NCI-H2227 treated with DMSO at 0.1 percent for 48 hours (cell line): ENCODE measurements at regions not wholly inside any gene's neighbourhood (a gene's known extent, or its start where the extent isn't known, plus 50 kb on each side); places are given as distances from the start of the nearest gene placed in this dataset.

Experiments
- DNase-seq: peaks from one replicate; lab custom pipeline; 2025; lab: John Stamatoyannopoulos, UW

DNA sequence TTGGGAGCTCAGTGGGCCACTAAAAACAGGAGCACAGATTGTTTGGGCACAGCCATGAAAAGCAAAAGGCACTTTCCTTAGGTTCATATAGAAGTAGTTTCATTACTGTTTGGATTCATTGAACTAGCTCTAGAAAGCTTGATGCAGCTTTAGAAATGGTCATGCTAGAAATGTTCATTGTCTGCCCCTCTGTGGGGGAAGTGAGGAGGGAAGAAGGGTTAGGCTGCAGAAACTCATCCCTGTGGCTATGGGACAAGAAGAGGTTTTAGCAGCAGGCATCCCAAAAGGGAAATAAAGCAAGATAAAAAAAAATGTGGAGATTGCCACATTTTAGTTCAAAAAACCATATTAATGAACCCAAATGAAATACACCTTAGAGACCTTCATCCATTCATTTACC lies 359.6 kb upstream of the PTBP2 start:
- no peak for DNase-seq

DNA sequence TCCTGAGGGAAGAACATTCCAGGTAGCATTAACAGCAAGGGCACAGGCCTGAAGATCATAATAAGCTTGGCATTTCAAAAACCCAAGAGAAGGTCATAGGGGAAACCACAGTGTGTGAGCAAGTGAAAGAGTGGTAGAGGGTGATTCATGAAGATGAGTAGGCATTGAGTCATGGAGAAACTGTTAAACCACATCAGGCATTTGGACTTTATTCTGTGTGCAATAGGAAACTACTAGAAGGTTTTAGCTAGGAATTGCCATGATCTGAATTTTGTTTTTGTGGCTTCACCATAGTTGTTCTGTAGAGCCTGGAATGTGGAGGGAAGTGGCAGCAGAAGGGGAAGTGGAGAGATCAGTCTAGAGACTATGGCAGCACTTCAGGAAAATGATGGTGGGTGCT lies 359.0 kb upstream of the PTBP2 start:
- DNase-seq = no peak

- DNase-seq = no peak
Measured at GRCh38 chr1:96363826-96364225, 357.8 kb upstream of the PTBP2 start.

DNA sequence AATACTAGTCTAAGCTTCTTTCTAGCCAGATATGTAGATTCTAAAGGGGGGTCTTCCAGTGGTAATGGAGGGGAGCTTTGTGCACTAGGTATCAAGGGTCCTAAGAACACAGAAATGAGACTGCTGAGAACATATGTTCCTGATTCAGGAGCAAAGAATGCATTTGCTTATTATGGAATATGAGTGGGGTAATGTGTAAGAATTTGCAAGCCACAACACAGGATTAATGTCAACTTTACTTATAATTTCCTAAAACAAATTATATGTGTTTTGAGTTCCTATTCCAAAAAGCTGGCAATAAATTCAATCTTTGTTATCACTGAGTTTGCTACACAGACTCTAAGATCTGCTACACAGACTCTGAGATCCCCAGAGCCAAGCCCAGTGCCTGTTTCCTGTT lies 357.0 kb upstream of the PTBP2 start:
- no peak for DNase-seq

- no peak for DNase-seq
Measured at GRCh38 chr1:96365076-96365475, 356.5 kb upstream of the PTBP2 start.

GRCh38 chr1:96365596-96366390 lies 355.8 kb upstream of the PTBP2 start:
- no peak for DNase-seq

GRCh38 chr1:96366516-96366915 lies 355.1 kb upstream of the PTBP2 start:
- DNase-seq = no peak

DNA sequence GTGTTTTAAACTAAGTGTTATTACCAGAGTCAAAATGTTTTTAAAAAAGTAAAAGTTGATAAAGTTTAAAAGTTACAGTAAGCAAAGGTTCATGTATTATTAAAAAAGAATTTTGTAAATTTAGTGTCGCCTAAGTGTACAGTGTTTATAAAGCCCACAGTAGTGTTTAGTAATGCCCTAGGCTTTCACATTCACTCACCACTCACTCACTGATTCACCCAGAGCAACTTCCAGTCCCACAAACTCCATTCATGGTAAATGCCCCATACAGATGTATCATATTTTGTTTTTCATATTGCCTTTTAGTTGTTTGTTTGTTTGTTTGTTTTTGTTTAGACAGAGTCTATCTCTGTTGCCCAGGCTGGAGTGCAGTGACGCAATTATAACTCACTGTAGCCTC lies 353.8 kb upstream of the PTBP2 start:
- no peak for DNase-seq

GRCh38 chr1:96370757-96371156 lies 350.8 kb upstream of the PTBP2 start:
- DNase-seq = no peak

- no peak for DNase-seq
Measured at GRCh38 chr1:96372881-96373280, 348.7 kb upstream of the PTBP2 start.

GRCh38 chr1:96374076-96374762 lies 347.4 kb upstream of the PTBP2 start:
- no peak for DNase-seq

DNA sequence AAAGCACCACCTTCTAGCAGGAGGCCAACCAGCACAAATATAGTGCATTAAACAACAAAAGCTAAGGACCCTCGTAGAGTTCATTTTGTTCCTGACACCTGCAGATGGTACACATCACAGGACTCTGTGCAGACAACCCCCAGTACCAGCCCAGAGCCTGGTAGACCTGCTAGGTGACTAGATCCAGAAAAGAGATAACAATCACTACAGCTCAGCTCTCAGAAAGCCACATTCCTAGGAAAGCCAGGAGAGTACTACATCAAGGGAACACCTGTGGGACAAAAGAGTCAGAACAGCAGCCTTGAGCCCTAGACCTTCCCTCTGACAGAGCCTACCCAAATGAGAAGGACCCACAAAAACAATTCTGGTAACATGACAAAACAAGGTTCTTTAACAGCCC lies 344.7 kb upstream of the PTBP2 start:
- no peak for DNase-seq

DNA sequence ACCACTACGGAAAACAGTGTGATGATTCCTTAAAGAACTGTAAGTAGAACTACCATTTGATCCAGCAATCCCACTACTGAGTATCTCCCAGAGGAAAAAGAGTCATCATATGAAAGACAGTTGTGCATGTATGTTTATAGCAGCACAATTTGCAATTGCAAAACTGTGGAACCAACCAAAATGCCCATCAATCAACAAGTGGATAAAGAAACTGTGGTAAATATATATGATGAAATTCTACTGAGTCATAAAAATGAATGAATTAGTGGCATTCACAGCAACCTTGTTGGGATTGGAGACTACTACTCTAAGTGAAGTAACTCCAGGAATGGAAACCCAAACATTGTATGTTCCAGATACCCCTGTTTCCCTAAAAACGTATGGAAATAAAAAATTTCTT lies 337.0 kb upstream of the PTBP2 start:
- no peak for DNase-seq

GRCh38 chr1:96387785-96388184 lies 333.8 kb upstream of the PTBP2 start:
- no peak for DNase-seq

DNA sequence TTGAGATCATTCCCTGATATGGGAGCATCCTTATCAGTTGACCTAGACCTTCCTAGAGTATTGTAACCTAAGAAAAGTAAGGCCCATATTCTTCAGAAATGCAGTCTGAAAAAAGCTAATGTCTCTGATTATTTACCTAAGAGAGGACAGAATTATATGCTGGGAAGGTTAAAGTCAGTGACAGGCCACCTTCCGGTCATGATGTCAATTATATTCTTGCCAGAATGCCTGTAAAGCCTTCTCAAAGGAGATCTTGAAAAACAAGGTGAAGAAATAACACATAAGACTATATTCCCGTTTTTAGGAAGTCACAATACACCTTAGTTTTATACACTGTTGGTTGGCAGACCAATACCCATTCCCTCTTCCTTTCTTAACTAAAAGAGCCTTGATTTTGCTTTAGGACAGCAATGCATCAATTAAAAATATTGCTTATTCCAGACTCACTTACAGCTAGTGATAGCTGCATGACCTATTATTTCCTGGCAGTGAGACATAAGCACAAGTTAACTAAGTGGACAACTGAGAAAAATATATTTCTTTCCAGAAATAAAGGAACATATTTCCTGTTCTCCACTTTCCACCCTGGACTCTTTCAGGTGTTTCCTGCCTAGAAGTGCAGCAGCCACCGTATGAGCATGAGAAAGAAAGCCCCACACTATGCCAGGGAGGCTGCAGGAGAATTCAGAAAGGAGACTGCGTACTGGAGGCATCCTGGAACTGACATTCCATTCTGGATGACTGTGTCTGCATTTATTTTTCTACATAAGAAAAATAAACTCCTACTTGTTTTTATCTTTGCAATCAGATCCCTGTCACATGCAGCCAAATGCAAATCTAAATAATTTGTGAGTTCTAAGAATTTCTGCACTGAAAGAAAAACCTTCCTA lies 332.9 kb upstream of the PTBP2 start:
- DNase-seq = no peak

DNA sequence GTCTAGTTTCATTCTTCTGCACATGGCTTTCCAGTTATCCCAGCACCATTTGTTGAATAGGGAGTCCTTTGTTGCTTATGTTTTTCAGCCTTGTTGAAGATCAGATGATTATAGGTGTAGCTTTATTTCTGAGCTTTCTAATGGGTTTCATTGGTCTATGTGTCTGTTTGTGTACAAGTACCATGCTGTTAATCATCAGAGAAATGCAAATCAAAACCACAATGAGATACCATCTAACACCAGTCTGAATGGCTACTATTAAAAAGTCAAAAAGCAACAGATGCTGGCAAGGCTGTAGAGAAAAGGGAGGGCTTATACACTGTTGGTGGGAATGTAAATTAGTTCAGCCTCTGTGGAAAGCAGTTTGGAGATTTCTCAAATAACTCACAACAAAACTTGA lies 321.5 kb upstream of the PTBP2 start:
- no peak for DNase-seq

GRCh38 chr1:96409087-96409486 lies 312.5 kb upstream of the PTBP2 start:
- no peak for DNase-seq

DNA sequence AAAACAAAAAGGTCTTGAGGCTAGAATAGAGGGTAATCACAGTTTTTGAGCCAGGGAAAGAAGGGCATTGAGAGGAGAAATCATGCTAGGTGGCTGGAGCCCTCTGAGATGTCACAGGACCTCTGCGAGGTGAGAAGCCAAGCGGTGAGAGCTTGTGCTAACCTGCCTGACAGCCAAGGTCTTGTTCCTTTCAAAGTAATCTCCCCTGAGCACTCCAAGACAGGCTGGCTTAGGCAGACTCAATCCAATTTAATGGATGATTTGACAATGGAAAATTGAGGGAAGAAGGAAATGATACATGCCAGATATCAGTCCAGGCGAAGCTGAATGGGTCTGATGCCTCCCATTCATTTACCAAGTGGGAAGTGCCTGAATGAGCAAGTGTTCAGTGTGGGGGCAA lies 311.9 kb upstream of the PTBP2 start:
- DNase-seq = no peak

GRCh38 chr1:96411006-96411405 lies 310.6 kb upstream of the PTBP2 start:
- no peak for DNase-seq

- no peak for DNase-seq
Measured at GRCh38 chr1:96414598-96414997, 307.0 kb upstream of the PTBP2 start.

DNA sequence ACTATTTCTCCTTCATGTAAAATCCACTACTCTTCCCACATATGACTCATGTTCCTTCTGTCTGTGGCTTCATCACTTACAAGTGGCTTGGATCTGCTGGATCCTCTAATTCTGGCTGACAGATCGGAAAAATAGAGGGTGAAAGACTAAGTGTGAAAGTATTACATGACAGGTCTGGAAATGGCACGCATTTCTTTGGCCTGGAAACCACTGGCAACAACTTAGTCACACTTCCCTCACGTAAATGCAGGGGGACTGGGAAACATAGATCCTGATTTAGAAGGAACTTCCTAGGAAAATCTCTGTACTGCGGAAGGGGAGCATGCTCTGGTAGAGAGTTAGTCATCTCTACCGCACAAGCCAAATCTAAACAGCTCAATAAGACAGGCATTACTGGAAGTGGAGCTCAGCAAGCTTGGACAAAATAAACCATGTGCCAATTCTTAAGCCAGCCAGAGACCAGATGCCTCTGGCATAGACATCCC lies 305.4 kb upstream of the PTBP2 start:
- no peak for DNase-seq

- no peak for DNase-seq
Measured at GRCh38 chr1:96416701-96417444, 304.7 kb upstream of the PTBP2 start.
